H1 (cell line): ENCODE measurements at regions not wholly inside any gene's neighbourhood (a gene's known extent, or its start where the extent isn't known, plus 50 kb on each side); places are given as distances from the start of the nearest gene placed in this dataset.

ENCODE experiments used
- CTCF ChIA-PET: fragments of 300-600 bp; sonication (Branson Sonifier 250); formaldehyde crosslinking; loops from one replicate; lab custom pipeline; 2021; ENCODE audit not compliant: partially characterized antibody; lab: Charles Lee
- POLR2A ChIA-PET: fragments of 300-600 bp; sonication (Branson Sonifier 250); formaldehyde crosslinking; loops from one replicate; lab custom pipeline; 2021; ENCODE audit warnings: inconsistent platforms; ENCODE audit not compliant: partially characterized antibody; lab: Charles Lee
- DNase-seq, 2 experiments: peaks; one replicate each; pipeline versions ENCODE4 v3.0.0 to v3.0.0-alpha.2; 2010 to 2022; ENCODE audit warnings: low spot score in 2 of 2, low read depth in 1 of 2, mixed read lengths in 1 of 2
- FAIRE-seq: peaks from 2 replicates; lab custom pipeline; 2011; peaks lifted over from hg19 to GRCh38; lab: Jason Lieb, UNC
- H2AFZ ChIP-seq: 2 replicates; pipeline ENCODE4 v1.8.1; 2012; ENCODE audit warnings: low read length, inconsistent platforms
- H2AK5ac ChIP-seq: 2 replicates; pipeline ENCODE4 v1.6.1; 2013; ENCODE audit warnings: low read depth, low read length
- H2BK120ac ChIP-seq: replicated peaks from 2 replicates; pipeline ENCODE3; 2013; ENCODE audit warnings: low read depth, low read length, inconsistent platforms
- H2BK12ac ChIP-seq: 2 replicates; pipeline ENCODE4 v1.6.1; 2013; ENCODE audit warnings: low read depth, low read length
- H2BK15ac ChIP-seq: 2 replicates; pipeline ENCODE4 v1.6.1; 2013; ENCODE audit warnings: low read length
- H2BK20ac ChIP-seq: 2 replicates; pipeline ENCODE4 v1.6.1; 2013; ENCODE audit warnings: low read length
- H2BK5ac ChIP-seq: 2 replicates; pipeline ENCODE4 v1.6.1; 2013; ENCODE audit warnings: low read depth, low read length
- H3K14ac ChIP-seq: 2 replicates; pipeline ENCODE4 v1.6.1; 2013; ENCODE audit warnings: inconsistent platforms; ENCODE audit not compliant: insufficient read length
- H3K18ac ChIP-seq: 2 replicates; pipeline ENCODE4 v1.6.1; 2013; ENCODE audit warnings: low read length; ENCODE audit errors: extremely low read depth
- H3K23ac ChIP-seq: 2 replicates; pipeline ENCODE4 v1.6.1; 2013; ENCODE audit warnings: inconsistent platforms; ENCODE audit not compliant: insufficient read length
- H3K23me2 ChIP-seq: 2 replicates; pipeline ENCODE4 v1.6.1; 2013; ENCODE audit warnings: low read depth, low read length
- H3K27ac ChIP-seq: 2 replicates; pipeline ENCODE4 v1.6.1; 2011; ENCODE audit warnings: low read depth, low read length, inconsistent platforms
- H3K27me3 ChIP-seq, 4 experiments: replicated peaks in 1 of 4; 1 replicate in 1 of 4; 2 replicates in 3 of 4; pipeline versions ENCODE4 v1.6.1 to v1.8.1; 2011 to 2013; ENCODE audit warnings: low read length in 3 of 4, mild to moderate bottlenecking in 3 of 4, inconsistent platforms in 2 of 4, mixed read lengths in 2 of 4, moderate library complexity in 1 of 4; ENCODE audit not compliant: control insufficient read depth in 3 of 4, insufficient read depth in 3 of 4; ENCODE audit errors: extremely low read depth in 1 of 4
- H3K36me3 ChIP-seq, 4 experiments: 2 replicates each; pipeline versions ENCODE4 v1.6.1 to v1.8.1; 2011 to 2013; ENCODE audit warnings: mild to moderate bottlenecking in 4 of 4, low read length in 3 of 4, moderate library complexity in 2 of 4, control low read depth in 1 of 4, inconsistent platforms in 1 of 4; ENCODE audit not compliant: insufficient read depth in 4 of 4, control insufficient read depth in 2 of 4
- H3K4ac ChIP-seq: replicated peaks from 2 replicates; pipeline ENCODE3; 2013; ENCODE audit warnings: low read length, low read depth, mixed read lengths, inconsistent platforms; ENCODE audit not compliant: insufficient read length
- H3K4me1 ChIP-seq, 4 experiments: replicated peaks in 1 of 4; 1 replicate in 1 of 4; 2 replicates in 3 of 4; pipeline versions ENCODE4 v1.6.1 to v1.8.1; 2011 to 2013; ENCODE audit warnings: low read length in 3 of 4, inconsistent platforms in 2 of 4, mixed read lengths in 1 of 4; ENCODE audit not compliant: insufficient read depth in 4 of 4, control insufficient read depth in 3 of 4
- H3K4me2 ChIP-seq, 2 experiments: 2 replicates each; pipeline versions ENCODE4 v1.6.1 to v1.8.1; 2011 to 2013; ENCODE audit warnings: low read depth in 2 of 2, low read length in 2 of 2, control low read depth in 1 of 2, inconsistent platforms in 1 of 2, mild to moderate bottlenecking in 1 of 2; ENCODE audit not compliant: insufficient read depth in 1 of 2
- H3K4me3 ChIP-seq, 4 experiments: fragments of 200-600, 300-600 bp in 1 of 4; sonication (generic), shearing (Covaris generic), sonication (Bioruptor Twin) in 1 of 4; 2 replicates each; pipeline versions ENCODE4 v1.5.1 to v1.8.1; 2011 to 2016; ENCODE audit warnings: low read length in 4 of 4, low read depth in 3 of 4, control low read depth in 2 of 4, inconsistent platforms in 2 of 4, mild to moderate bottlenecking in 2 of 4, mixed read lengths in 1 of 4, moderate library complexity in 1 of 4; ENCODE audit not compliant: insufficient read depth in 2 of 4; ENCODE audit errors: extremely low read depth in 1 of 4
- H3K56ac ChIP-seq: replicated peaks from 2 replicates; pipeline ENCODE3; 2013; ENCODE audit warnings: low read depth, mild to moderate bottlenecking, mixed read lengths, low read length, inconsistent platforms; ENCODE audit not compliant: insufficient read length
- H3K79me1 ChIP-seq: 2 replicates; pipeline ENCODE4 v1.6.1; 2013; ENCODE audit warnings: low read depth, low read length, control low read depth
- H3K79me2 ChIP-seq, 2 experiments: 2 replicates each; pipeline versions ENCODE4 v1.6.1 to v1.8.1; 2012 to 2013; ENCODE audit warnings: low read length in 2 of 2, mild to moderate bottlenecking in 2 of 2, inconsistent platforms in 1 of 2; ENCODE audit not compliant: insufficient read depth in 2 of 2, control insufficient read depth in 1 of 2
- H3K9ac ChIP-seq, 4 experiments: replicated peaks in 1 of 4; 1 replicate in 1 of 4; 2 replicates in 3 of 4; pipeline versions ENCODE4 v1.6.1 to v1.8.1; 2011 to 2013; ENCODE audit warnings: low read depth in 3 of 4, low read length in 3 of 4, control low read depth in 2 of 4, mild to moderate bottlenecking in 2 of 4, moderate library complexity in 2 of 4, inconsistent platforms in 1 of 4; ENCODE audit errors: extremely low read depth in 1 of 4
- H3K9me3 ChIP-seq, 2 experiments: 2 replicates each; pipeline versions ENCODE4 v1.6.1 to v1.8.1; 2012 to 2013; ENCODE audit warnings: mild to moderate bottlenecking in 2 of 2, moderate library complexity in 2 of 2, control low read depth in 1 of 2, inconsistent platforms in 1 of 2, low read depth in 1 of 2, low read length in 1 of 2, mixed read lengths in 1 of 2; ENCODE audit not compliant: insufficient read depth in 2 of 2
- H4K20me1 ChIP-seq, 2 experiments: replicated peaks in 1 of 2; 2 replicates each; pipeline versions ENCODE3 to v1.8.1; 2011 to 2013; ENCODE audit warnings: inconsistent platforms in 2 of 2, low read length in 2 of 2, mild to moderate bottlenecking in 1 of 2; ENCODE audit not compliant: insufficient read depth in 2 of 2, control insufficient read depth in 1 of 2
- H4K5ac ChIP-seq: 2 replicates; pipeline ENCODE4 v1.6.1; 2013; ENCODE audit warnings: low read length, low read depth, mixed read lengths, inconsistent platforms; ENCODE audit not compliant: insufficient read length
- H4K8ac ChIP-seq: 2 replicates; pipeline ENCODE4 v1.8.0; 2013; ENCODE audit warnings: mild to moderate bottlenecking, moderate library complexity, low read length, inconsistent platforms; ENCODE audit not compliant: insufficient read depth; ENCODE audit errors: extremely low read depth
- H4K91ac ChIP-seq: replicated peaks from 2 replicates; pipeline ENCODE3; 2013; ENCODE audit warnings: low read length, mixed read lengths, inconsistent platforms; ENCODE audit not compliant: insufficient read length
- ASH2L ChIP-seq: fragments of 200-600, 300-600 bp; sonication (generic); IDR thresholded peaks from one replicate; pipeline ENCODE4 v1.7.1; 2017; ENCODE audit warnings: low read length
- E2F6 ChIP-seq: IDR thresholded peaks from 2 replicates; pipeline ENCODE4 v1.6.1; 2012; ENCODE audit warnings: inconsistent platforms
- EGR1 ChIP-seq: IDR thresholded peaks from 2 replicates; pipeline ENCODE4 v1.6.1; 2011; ENCODE audit warnings: low read depth, low read length, borderline replicate concordance
- EZH2 ChIP-seq: fragments of 200-600 bp; sonication (generic); IDR thresholded peaks from 2 replicates; pipeline ENCODE4 v1.7.1; 2012; ENCODE audit warnings: low read depth, mild to moderate bottlenecking, moderate library complexity, low read length, inconsistent platforms; ENCODE audit not compliant: severe bottlenecking
- GABPA ChIP-seq: IDR thresholded peaks from 2 replicates; pipeline ENCODE4 v1.6.1; 2011; ENCODE audit warnings: mild to moderate bottlenecking, low read length, moderate library complexity, borderline replicate concordance; ENCODE audit not compliant: insufficient read depth
- NRF1 ChIP-seq: IDR thresholded peaks from 2 replicates; pipeline ENCODE4 v1.6.1; 2011; ENCODE audit warnings: mild to moderate bottlenecking, low read depth, low read length, improper control_type of control experiment
- PHF8 ChIP-seq: fragments of 200-600 bp; sonication (generic); conservative IDR thresholded peaks from 2 replicates; pipeline ENCODE4 v1.7.1; 2012; ENCODE audit warnings: low read depth, mild to moderate bottlenecking, inconsistent platforms, low read length, moderate library complexity
- RAD21 ChIP-seq, 2 experiments: IDR thresholded peaks in 1 of 2; conservative IDR thresholded peaks in 1 of 2; 2 replicates each; pipeline ENCODE4 v1.6.1; 2011; ENCODE audit warnings: low read depth in 2 of 2, low read length in 2 of 2, improper control_type of control experiment in 1 of 2, inconsistent platforms in 1 of 2, mild to moderate bottlenecking in 1 of 2, moderate library complexity in 1 of 2
- TCF12 ChIP-seq: IDR thresholded peaks from 2 replicates; pipeline ENCODE4 v1.6.1; 2011; ENCODE audit warnings: low read depth, mild to moderate bottlenecking, low read length
- ZNF274 ChIP-seq: IDR thresholded peaks from 2 replicates; pipeline ENCODE4 v1.7.0; 2012; ENCODE audit warnings: low read length, borderline replicate concordance; ENCODE audit errors: extremely low read depth
- WGBS, 2 experiments: shearing (Covaris generic) in 1 of 2; methylation state at CpG; one replicate each; pipeline versions ENCODE4 v1.1.6 to v1.1.7; 2013 to 2015; ENCODE audit warnings: low lambda C conversion rate in 2 of 2, mixed read lengths in 2 of 2, inconsistent platforms in 1 of 2, low coverage in 1 of 2, missing lambda C conversion rate in 1 of 2; ENCODE audit not compliant: insufficient replicate concordance in 2 of 2, insufficient coverage in 1 of 2, insufficient read length in 1 of 2; ENCODE audit errors: extremely low coverage in 1 of 2, missing lambda C conversion rate in 1 of 2; 5-methylcytosine and 5-hydroxymethylcytosine counted together

- POLR2A ChIA-PET: no interaction called here
- no peak for FAIRE-seq
- Histone ChIP-seq H3K56ac (no peak overlapping the region), H3K14ac (no peak overlapping the region), H2BK12ac (no peak overlapping the region), H2AFZ (no peak overlapping the region), H3K27ac (no peak overlapping the region), H2BK20ac (no peak overlapping the region), H4K20me1 (no peaks in the 10 kb centered on the region)
- TF ChIP-seq NRF1 (no peak), ASH2L (no peak), GABPA (no peak), EZH2 (no peak), E2F6 (no peak), ZNF274 (no peak), RAD21 (IDR thresholded peaks at IDR 0.05 in 1 of 2, conservative IDR thresholded peaks at IDR 0.05 in 1 of 2; ENCODE audit: low read depth in 2 of 2, low read length in 2 of 2) (no peak), PHF8 (no peak), EGR1 (no peak), TCF12 (no peak)
- TF ChIP-seq, all 59 proteins: peak for 0
- Histone ChIP-seq H3K36me3 (no peaks in the 10 kb centered on the region), H4K91ac (no peak overlapping the region), H3K9me3 (no peaks in the 10 kb centered on the region), H3K4ac (no peak overlapping the region), H3K9ac (no peak overlapping the region), H3K4me2 (no peak overlapping the region), H3K27me3 (no peaks in the 10 kb centered on the region), H2AK5ac (no peak overlapping the region), H4K8ac (no peak overlapping the region), H3K79me2 (no peaks in the 10 kb centered on the region), H3K23me2 (no peaks in the 10 kb centered on the region), H3K4me1 (no peaks in the 10 kb centered on the region), H3K23ac (no peak overlapping the region), H3K4me3 (no peak overlapping the region), H4K5ac (no peak overlapping the region), H2BK15ac (no peak overlapping the region), H2BK5ac (no peak overlapping the region), H2BK120ac (no peak overlapping the region), H3K79me1 (no peaks in the 10 kb centered on the region), H3K18ac (no peak overlapping the region)
- DNase-seq: no peak
- CTCF ChIA-PET: no interaction called here
- WGBS, 2 experiments: 57% methylated on average over 1 of the region's 1 CpG; no CpG with 5 or more reads in 1 of the 2 experiments
These were observed 397.0 kb downstream of the NR2F1-AS1 start for GRCh38 chr5:93184041-93184440.
